Endothelial cell (in vitro differentiated cells): ENCODE measurements at regions not wholly inside any gene's neighbourhood (a gene's known extent, or its start where the extent isn't known, plus 50 kb on each side); places are given as distances from the start of the nearest gene placed in this dataset.
A peak's percentile ranks its signal among the peaks of the same experiment; 100 is the strongest.

Experiments
- DNase-seq: peaks from one replicate; pipeline ENCODE4 v3.0.0; 2021; ENCODE audit warnings: low spot score
- H3K27ac Mint-ChIP-seq: one replicate; pipeline ENCODE4 v1.8.0; 2021; ENCODE audit warnings: mixed read lengths, inconsistent platforms; ENCODE audit not compliant: unreplicated experiment
- H3K27me3 Mint-ChIP-seq: one replicate; pipeline ENCODE4 v1.8.0; 2021; ENCODE audit warnings: mild to moderate bottlenecking, moderate library complexity, mixed read lengths, inconsistent platforms; ENCODE audit not compliant: unreplicated experiment
- H3K36me3 Mint-ChIP-seq: one replicate; pipeline ENCODE4 v1.8.0; 2021; ENCODE audit warnings: mild to moderate bottlenecking, low read depth, mixed read lengths, inconsistent platforms; ENCODE audit not compliant: unreplicated experiment
- H3K4me1 Mint-ChIP-seq: one replicate; pipeline ENCODE4 v1.8.0; 2021; ENCODE audit warnings: mild to moderate bottlenecking, mixed read lengths, inconsistent platforms; ENCODE audit not compliant: unreplicated experiment
- H3K4me3 Mint-ChIP-seq: one replicate; pipeline ENCODE4 v1.8.0; 2021; ENCODE audit warnings: mild to moderate bottlenecking, mixed read lengths, inconsistent platforms; ENCODE audit not compliant: unreplicated experiment
- H3K9me3 Mint-ChIP-seq: one replicate; pipeline ENCODE4 v1.8.0; 2021; ENCODE audit warnings: mixed read lengths, inconsistent platforms; ENCODE audit not compliant: unreplicated experiment
- TF ChIP-seq, protein P1 (sequence below): fragments of 200-600 bp; sonication (generic); IDR thresholded peaks from one replicate; pipeline ENCODE4 v1.5.0; 2021; ENCODE audit warnings: antibody characterized with exemption; ENCODE audit not compliant: unreplicated experiment

DNA sequence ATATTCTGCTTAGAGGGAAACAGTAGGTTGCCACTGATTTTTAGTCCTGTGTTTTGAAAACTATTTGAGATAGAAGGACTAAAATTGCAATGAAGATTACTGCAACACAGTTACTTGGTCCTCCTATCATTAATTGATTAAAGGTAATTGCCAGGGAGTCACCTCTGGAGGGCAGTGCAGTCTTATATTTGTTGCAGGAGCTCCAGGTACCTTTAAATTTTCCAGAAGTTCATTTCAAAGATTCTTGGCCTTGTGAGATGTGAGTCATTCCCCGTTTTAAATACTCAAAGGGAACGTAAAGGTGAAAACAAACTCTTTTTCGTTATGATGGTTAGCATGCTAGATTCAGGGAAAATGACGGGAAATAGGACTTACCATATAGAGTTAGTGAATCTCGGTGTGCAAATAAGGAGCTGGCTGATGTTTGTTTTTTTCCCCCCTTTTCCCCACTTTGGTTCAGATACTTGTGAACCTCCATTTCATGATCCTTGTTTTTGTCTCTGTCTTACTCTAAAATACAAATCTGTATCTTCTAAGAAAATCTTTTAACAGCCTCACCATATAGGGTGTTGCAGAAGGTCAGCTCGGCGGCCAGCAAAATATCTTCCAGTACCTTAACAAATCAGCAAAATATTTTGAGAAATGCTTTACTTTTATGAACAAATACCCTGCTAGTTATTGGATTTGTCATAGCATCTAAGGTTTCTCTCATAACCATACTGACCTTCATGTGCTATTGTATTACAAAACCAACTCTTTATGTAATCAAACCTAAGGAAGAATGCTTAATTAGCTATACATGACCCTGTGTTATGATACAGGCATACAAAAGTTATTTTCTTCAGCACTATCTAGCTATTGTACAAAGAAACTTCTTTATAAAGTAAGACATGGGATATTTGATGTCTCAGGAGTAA lies 143.0 kb upstream of the HDAC9 start:
- Mint-ChIP-seq H3K27ac (no peak overlapping the region), H3K4me1 (peaks cover 11% of the 10 kb centered on the region), H3K36me3 (no peaks in the 10 kb centered on the region), H3K27me3 (peaks cover 4% of the 10 kb centered on the region), H3K4me3 (no peak overlapping the region), H3K9me3 (no peaks in the 10 kb centered on the region)
- TF ChIP-seq, protein P1, sequence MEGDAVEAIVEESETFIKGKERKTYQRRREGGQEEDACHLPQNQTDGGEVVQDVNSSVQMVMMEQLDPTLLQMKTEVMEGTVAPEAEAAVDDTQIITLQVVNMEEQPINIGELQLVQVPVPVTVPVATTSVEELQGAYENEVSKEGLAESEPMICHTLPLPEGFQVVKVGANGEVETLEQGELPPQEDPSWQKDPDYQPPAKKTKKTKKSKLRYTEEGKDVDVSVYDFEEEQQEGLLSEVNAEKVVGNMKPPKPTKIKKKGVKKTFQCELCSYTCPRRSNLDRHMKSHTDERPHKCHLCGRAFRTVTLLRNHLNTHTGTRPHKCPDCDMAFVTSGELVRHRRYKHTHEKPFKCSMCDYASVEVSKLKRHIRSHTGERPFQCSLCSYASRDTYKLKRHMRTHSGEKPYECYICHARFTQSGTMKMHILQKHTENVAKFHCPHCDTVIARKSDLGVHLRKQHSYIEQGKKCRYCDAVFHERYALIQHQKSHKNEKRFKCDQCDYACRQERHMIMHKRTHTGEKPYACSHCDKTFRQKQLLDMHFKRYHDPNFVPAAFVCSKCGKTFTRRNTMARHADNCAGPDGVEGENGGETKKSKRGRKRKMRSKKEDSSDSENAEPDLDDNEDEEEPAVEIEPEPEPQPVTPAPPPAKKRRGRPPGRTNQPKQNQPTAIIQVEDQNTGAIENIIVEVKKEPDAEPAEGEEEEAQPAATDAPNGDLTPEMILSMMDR: peak; percentile 50
- DNase-seq: peak; percentile 60

DNA sequence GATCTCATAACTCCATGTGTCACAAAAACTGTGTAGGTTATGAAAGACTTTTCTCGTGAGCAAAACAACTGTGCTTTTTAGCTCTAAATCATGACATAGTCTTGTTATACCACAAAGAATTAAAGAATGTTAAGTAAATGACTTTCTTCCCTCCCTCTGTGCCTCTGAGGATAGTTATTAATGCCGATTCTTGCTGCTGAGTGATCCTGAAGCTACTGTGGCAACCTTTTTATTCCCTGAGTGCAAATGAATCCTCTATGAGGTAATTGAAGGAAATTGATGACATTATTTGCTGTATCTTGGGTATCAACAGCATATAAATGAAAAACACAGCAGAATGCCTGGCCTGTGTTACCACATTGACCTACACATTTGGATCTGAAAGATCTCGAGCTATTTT lies 142.2 kb upstream of the HDAC9 start:
- Mint-ChIP-seq H3K9me3 (no peaks in the 10 kb centered on the region), H3K4me3 (no peak overlapping the region), H3K4me1 (peaks cover 11% of the 10 kb centered on the region), H3K27ac (no peak overlapping the region), H3K27me3 (peaks cover 4% of the 10 kb centered on the region), H3K36me3 (no peaks in the 10 kb centered on the region)
- no peak for DNase-seq
- TF ChIP-seq, protein P1: no peak

DNA sequence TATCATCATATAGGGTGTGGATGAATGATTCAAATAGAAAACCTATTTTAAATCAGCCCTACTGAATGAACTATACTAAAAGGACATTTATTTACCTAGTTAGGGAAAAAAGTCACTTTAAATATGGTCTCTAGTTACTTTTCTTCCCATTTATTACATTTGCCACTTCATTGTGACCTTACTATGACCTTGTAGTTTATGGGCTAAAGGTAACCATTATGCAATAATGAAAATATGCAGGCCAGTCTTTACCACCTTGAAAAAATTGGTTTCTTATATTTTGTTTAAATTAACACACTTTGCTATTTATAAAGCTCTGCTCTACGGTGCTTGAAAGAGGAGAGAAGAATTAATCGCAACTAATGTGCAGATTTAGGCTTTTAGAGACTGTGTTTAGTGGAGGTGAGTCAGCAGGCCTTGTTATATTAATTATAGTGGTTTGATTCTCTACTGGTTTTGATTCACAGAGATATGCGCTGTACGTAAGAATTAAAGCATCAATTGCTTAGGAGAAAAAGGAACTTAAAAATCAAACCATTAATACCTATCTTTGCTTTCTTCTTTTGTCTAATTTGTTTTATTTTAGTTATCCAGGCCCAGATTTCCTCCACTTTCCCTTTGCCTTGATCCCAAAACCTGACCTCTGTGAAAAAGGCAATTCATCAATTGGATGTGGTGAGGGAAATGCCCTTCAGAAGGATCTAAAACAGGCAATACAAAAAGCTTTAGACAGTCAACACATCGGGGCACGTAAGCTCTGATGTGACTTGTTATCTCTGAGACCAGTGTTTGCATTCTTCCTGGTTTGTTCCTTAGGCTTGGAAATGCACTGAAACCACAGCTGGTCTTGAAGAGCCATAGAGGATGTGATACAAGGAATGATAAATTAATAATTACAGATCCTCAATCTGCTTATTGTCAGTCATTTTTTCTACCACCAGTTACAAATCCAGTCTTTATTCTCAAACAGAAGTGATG lies 141.2 kb upstream of the HDAC9 start:
- Mint-ChIP-seq H3K4me3 (no peak overlapping the region), H3K9me3 (no peaks in the 10 kb centered on the region), H3K4me1 (peaks cover 11% of the 10 kb centered on the region), H3K27me3 (peaks cover 2% of the 10 kb centered on the region), H3K36me3 (no peaks in the 10 kb centered on the region), H3K27ac (no peak overlapping the region)
- DNase-seq: no peak
- TF ChIP-seq, protein P1: no peak

DNA sequence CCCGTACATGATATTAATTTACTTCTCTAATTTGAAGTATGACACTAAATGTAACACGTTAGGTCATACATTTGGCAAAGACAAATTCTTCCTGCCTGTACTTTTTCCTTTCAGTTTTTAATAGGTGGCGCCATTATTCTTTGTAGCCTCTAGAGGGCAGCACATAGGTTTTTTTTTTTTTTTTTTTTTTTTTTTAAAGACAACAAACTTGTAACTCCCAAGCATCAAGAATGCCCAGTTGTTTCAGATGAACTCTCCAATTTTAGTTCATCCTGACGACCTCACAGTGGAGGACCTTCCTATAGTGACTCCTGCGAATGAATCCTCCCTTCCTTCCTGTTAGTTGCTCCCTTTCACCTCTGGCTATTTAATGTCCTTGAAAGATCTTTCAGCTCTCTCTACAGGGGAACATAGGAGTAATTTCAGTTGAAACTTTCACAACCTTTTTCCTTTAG lies 139.3 kb upstream of the HDAC9 start:
- TF ChIP-seq, protein P1: peak; percentile 92
- DNase-seq: no peak
- peaks cover 2% of the 10 kb centered on the region for H3K27me3 Mint-ChIP-seq
- no peaks in the 10 kb centered on the region for H3K9me3 Mint-ChIP-seq
- H3K27ac Mint-ChIP-seq: no peak overlapping the region
- H3K4me1 Mint-ChIP-seq: peaks cover 11% of the 10 kb centered on the region
- H3K4me3 Mint-ChIP-seq: no peak overlapping the region
- H3K36me3 Mint-ChIP-seq: no peaks in the 10 kb centered on the region
